Peyer's patch (tissue), 4 donors: ENCODE measurements at regions not wholly inside any gene's neighbourhood (a gene's known extent, or its start where the extent isn't known, plus 50 kb on each side); places are given as distances from the start of the nearest gene placed in this dataset.

Experiments used
- DNase-seq, 3 donors: peaks; one replicate each; pipeline ENCODE4 v3.0.0-alpha.2; 2017 to 2019
- H3K27ac ChIP-seq, 4 donors: fragments of 200-600 bp; sonication (generic); one replicate each; pipeline ENCODE4 v1.5.1; 2016 to 2019
- H3K27me3 ChIP-seq, 2 donors: fragments of 200-600 bp; sonication (generic); one replicate each; pipeline ENCODE4 v1.5.1; 2019
- H3K36me3 ChIP-seq, 3 donors: fragments of 200-600 bp; sonication (generic); one replicate each; pipeline ENCODE4 v1.5.1; 2016 to 2019
- H3K4me1 ChIP-seq, 4 donors: fragments of 200-600 bp; sonication (generic); one replicate each; pipeline ENCODE4 v1.5.1; 2016 to 2019
- H3K4me3 ChIP-seq, 4 donors: fragments of 200-600 bp; sonication (generic); 1 replicate in 3 of 4; 2 replicates in 1 of 4; pipeline ENCODE4 v1.5.1; 2016 to 2019; ENCODE audit warnings: mild to moderate bottlenecking in 1 of 4
- H3K9me3 ChIP-seq, 4 donors: fragments of 200-600 bp; sonication (generic); one replicate each; pipeline ENCODE4 v1.5.1; 2016 to 2019; ENCODE audit warnings: mild to moderate bottlenecking in 1 of 4
- CTCF ChIP-seq, 6 experiments: fragments of 450-650 bp in 4 of 6; fragments of 200-600 bp in 2 of 6; sonication (generic) in 1 of 6; IDR thresholded peaks; one replicate each; pipeline ENCODE4 v1.5.1; 2017 to 2019; ENCODE audit warnings: antibody characterized with exemption in 6 of 6, mild to moderate bottlenecking in 3 of 6, moderate library complexity in 1 of 6
- POLR2A ChIP-seq, 2 donors: fragments of 450-650 bp; IDR thresholded peaks; one replicate each; pipeline ENCODE4 v1.5.1; 2017; ENCODE audit warnings: antibody characterized with exemption in 2 of 2, mild to moderate bottlenecking in 2 of 2, moderate library complexity in 2 of 2

GRCh38 chr2:7880566-7880965, 801.3 kb upstream of the ID2 start:
- H3K27me3 ChIP-seq: no peaks in the 10 kb centered on the region
- TF ChIP-seq CTCF (IDR thresholded peaks at IDR 0.05): no peak
- no peak for TF ChIP-seq POLR2A (IDR thresholded peaks at IDR 0.05)
- no peak overlapping the region for H3K4me3 ChIP-seq
- no peaks in the 10 kb centered on the region for H3K4me1 ChIP-seq
- H3K27ac ChIP-seq: no peak overlapping the region
- no peaks in the 10 kb centered on the region for H3K9me3 ChIP-seq
- H3K36me3 ChIP-seq: no peaks in the 10 kb centered on the region
- DNase-seq: no peak

- H3K27me3 ChIP-seq: no peaks in the 10 kb centered on the region
- no peaks in the 10 kb centered on the region for H3K4me1 ChIP-seq
- no peak overlapping the region for H3K27ac ChIP-seq
- no peak for DNase-seq
- TF ChIP-seq CTCF (IDR thresholded peaks at IDR 0.05): no peak
- no peaks in the 10 kb centered on the region for H3K36me3 ChIP-seq
- H3K9me3 ChIP-seq: no peaks in the 10 kb centered on the region
- H3K4me3 ChIP-seq: no peak overlapping the region
Measured at GRCh38 chr2:7881063-7881462, 800.8 kb upstream of the ID2 start.

- Histone ChIP-seq H3K36me3 (no peaks in the 10 kb centered on the region), H3K9me3 (no peaks in the 10 kb centered on the region), H3K4me1 (no peaks in the 10 kb centered on the region), H3K27me3 (no peaks in the 10 kb centered on the region), H3K27ac (no peak overlapping the region), H3K4me3 (no peak overlapping the region)
- TF ChIP-seq CTCF (IDR thresholded peaks at IDR 0.05) (no peak), POLR2A (IDR thresholded peaks at IDR 0.05) (no peak)
- no peak for DNase-seq
Measured at GRCh38 chr2:7881466-7881865, 800.4 kb upstream of the ID2 start.

GRCh38 chr2:7882296-7882695, 799.6 kb upstream of the ID2 start:
- H3K4me3 ChIP-seq: no peak overlapping the region
- no peaks in the 10 kb centered on the region for H3K4me1 ChIP-seq
- H3K27me3 ChIP-seq: no peaks in the 10 kb centered on the region
- no peak for TF ChIP-seq POLR2A (IDR thresholded peaks at IDR 0.05)
- TF ChIP-seq CTCF (IDR thresholded peaks at IDR 0.05): no peak
- H3K9me3 ChIP-seq: no peaks in the 10 kb centered on the region
- no peaks in the 10 kb centered on the region for H3K36me3 ChIP-seq
- DNase-seq: no peak
- H3K27ac ChIP-seq: no peak overlapping the region

GRCh38 chr2:7884338-7884737, 797.5 kb upstream of the ID2 start:
- no peaks in the 10 kb centered on the region for H3K9me3 ChIP-seq
- no peak for TF ChIP-seq CTCF (IDR thresholded peaks at IDR 0.05)
- no peak for TF ChIP-seq POLR2A (IDR thresholded peaks at IDR 0.05)
- H3K27me3 ChIP-seq: no peaks in the 10 kb centered on the region
- H3K4me1 ChIP-seq: no peaks in the 10 kb centered on the region
- H3K27ac ChIP-seq: no peak overlapping the region
- no peaks in the 10 kb centered on the region for H3K36me3 ChIP-seq
- no peak for DNase-seq
- no peak overlapping the region for H3K4me3 ChIP-seq

GRCh38 chr2:7886666-7887065, 795.2 kb upstream of the ID2 start:
- no peaks in the 10 kb centered on the region for H3K27me3 ChIP-seq
- H3K9me3 ChIP-seq: no peaks in the 10 kb centered on the region
- no peaks in the 10 kb centered on the region for H3K4me1 ChIP-seq
- no peak for DNase-seq
- no peak overlapping the region for H3K27ac ChIP-seq
- H3K36me3 ChIP-seq: no peaks in the 10 kb centered on the region
- no peak for TF ChIP-seq CTCF (IDR thresholded peaks at IDR 0.05)
- TF ChIP-seq POLR2A (IDR thresholded peaks at IDR 0.05): no peak
- H3K4me3 ChIP-seq: no peak overlapping the region
